ENCODE measurements at regions not wholly inside any gene's neighbourhood (a gene's known extent, or its start where the extent isn't known, plus 50 kb on each side); places are given as distances from the start of the nearest gene placed in this dataset.
"Not testable (repeated sequence)": the region's sequence is repeated elsewhere in the genome, so short reads cannot be mapped to it uniquely, and the experiment has no call there.

- no peak for DNase-seq (ENCODE audit: extremely low read depth in 1 of 2, low read depth in 1 of 2)
Measured at GRCh38 chr7:68707159-68707558, 891.1 kb upstream of the AUTS2 start.

- no peak for DNase-seq (ENCODE audit: extremely low read depth in 1 of 2, low read depth in 1 of 2)
Measured at GRCh38 chr7:68707958-68708357, 890.3 kb upstream of the AUTS2 start.

- DNase-seq (ENCODE audit: extremely low read depth in 1 of 2, low read depth in 1 of 2), result no peak
Measured at GRCh38 chr7:68712956-68713495, 885.2 kb upstream of the AUTS2 start.

GRCh38 chr7:68714135-68714534 lies 884.1 kb upstream of the AUTS2 start:
- not testable (repeated sequence) for DNase-seq (ENCODE audit: extremely low read depth in 1 of 2, low read depth in 1 of 2)

DNA sequence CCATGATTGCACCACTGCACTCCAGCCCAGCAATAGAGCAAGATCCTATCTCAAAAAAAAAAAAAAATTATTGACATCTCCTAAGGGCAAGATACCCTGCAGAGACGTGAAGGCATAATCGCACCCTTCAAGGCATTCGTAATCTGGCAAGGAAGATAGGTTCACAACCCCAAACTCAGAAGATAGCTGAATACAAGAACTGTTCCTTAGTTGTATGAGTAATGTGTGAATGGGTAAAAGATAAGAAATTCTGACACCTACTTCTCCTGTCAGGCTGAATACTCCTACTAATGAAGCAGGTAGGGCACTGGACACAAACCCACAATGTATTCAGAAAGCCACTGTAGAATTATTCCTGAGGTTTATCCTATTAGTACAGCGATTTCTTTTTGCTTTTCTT lies 882.4 kb upstream of the AUTS2 start:
- DNase-seq (ENCODE audit: extremely low read depth in 1 of 2, low read depth in 1 of 2), result no peak

DNA sequence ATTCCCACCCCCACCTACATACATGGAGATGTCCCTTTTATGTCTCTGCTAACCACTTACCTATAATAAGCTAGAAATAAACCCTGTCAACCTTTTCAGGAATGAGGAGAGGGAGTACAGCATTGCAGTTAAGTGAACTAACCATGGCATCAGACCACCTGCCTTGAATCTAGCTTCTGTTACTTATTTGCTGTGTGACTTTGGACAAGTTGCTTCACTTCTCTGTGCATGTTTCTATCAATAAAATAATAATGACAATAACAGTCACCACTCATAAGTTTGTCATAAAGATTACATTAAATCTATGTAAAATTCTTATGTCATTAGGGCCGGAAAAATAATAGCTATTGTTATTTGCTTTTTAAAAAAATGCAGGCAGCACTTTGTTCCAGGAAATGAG lies 881.1 kb upstream of the AUTS2 start:
- DNase-seq (ENCODE audit: extremely low read depth in 1 of 2, low read depth in 1 of 2), result no peak

DNA sequence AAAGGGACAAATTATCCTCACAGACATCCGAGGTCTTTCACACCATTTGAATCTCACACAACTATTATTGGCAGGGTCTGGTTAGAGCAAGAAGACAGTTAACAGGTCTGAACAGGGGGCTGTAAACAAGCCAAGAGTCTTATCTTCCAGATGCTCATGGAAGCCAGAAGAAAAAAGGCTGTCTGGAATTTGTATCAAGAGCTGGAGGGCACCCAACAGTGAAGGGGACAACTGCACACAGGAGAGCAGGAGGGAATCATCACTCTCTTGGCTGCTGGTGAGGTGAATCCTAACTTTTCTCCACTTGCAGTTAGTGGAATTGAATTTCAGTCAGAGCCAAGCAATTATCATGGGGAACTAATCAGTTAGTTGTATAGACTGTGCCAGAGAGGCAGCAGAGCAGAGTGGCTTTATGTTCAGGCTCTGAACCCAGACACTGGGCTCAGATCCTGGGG lies 880.2 kb upstream of the AUTS2 start:
- DNase-seq (ENCODE audit: extremely low read depth in 1 of 2, low read depth in 1 of 2), result no peak

GRCh38 chr7:68720697-68721096 lies 877.6 kb upstream of the AUTS2 start:
- DNase-seq (ENCODE audit: extremely low read depth in 1 of 2, low read depth in 1 of 2), result no peak

GRCh38 chr7:68722044-68722443 lies 876.2 kb upstream of the AUTS2 start:
- DNase-seq (ENCODE audit: extremely low read depth in 1 of 2, low read depth in 1 of 2), result no peak

DNA sequence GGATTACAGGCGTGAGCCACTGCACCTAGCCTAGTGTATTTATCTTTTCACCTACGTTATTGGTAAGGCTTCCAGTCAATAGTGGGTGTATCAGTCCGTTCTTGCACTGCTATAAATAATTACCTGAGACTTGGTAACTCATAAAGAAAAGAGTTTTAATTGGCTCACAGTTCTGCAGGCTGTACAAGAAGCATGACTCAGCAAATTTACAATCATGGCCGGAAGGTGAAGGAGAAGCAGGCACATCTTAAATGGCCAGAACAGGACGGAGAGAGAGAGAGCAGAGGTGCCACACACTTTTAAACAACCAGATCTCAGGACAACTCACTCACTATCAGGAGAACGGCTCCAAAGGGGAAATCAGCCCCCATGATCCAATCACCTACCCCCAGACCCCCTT lies 873.3 kb upstream of the AUTS2 start:
- DNase-seq (ENCODE audit: extremely low read depth in 1 of 2, low read depth in 1 of 2), result no peak

DNA sequence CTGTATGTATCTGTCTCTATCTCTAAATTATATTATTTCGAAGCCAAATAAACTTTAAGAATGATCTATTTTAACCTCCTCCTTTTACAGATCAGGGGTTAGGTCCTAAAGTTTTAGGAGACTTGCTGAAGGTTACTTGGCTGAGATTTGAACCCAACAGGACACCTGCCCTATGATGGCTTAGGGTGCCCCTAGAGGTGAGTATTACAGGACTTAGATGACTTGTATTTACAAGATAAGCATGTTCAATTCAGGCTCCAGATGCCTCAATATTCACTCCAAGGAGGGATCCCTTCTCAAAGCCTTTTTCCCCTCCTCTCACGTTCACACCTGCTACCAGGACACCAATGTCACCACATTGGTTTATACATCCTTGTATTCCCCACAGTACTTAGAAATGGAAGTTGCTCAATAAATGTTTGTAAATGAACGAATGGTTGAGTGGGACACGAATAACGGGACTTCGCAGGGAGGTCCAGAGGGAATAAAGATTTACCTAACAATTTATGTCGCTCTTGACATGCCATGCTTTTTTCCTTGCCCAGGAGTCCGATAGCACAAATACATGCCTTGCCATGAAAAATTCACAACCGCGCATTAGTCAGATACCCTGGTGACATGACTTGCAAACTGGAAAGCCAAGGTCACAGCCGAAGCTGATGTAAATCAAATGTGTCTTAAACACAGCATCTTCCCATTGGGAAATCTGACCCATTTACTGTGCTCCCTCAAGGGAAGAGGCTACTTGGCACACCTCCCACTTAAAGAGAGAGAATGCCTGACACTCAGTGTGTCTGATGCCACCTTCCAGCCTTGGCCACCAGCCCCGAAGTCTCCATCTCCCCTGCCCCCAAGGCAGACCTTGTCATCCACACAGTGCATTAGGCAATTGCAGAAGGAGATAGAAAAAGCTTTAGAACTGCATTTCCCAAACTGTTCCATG lies 872.2 kb upstream of the AUTS2 start:
- no peak for DNase-seq (ENCODE audit: extremely low read depth in 1 of 2, low read depth in 1 of 2)

DNA sequence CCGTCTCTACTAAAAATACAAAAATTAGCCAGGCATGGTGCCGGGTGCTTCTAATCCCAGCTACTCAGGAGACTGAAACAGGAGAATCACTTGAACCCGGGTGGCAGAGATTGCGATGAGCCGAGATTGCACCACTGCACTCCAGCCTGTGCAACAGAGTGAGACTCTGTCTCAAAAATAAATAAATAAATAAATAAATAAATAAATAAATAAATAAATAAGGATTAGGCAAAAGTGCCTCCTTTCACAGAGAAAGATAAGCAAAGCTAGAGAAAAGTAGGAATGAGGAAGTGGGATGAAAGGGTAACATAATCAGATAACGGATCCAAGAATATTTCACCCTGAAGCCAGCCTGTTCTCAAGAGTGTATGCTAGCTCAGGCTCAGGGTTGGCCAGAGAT lies 869.6 kb upstream of the AUTS2 start:
- DNase-seq (ENCODE audit: extremely low read depth in 1 of 2, low read depth in 1 of 2), result not testable (repeated sequence)

DNA sequence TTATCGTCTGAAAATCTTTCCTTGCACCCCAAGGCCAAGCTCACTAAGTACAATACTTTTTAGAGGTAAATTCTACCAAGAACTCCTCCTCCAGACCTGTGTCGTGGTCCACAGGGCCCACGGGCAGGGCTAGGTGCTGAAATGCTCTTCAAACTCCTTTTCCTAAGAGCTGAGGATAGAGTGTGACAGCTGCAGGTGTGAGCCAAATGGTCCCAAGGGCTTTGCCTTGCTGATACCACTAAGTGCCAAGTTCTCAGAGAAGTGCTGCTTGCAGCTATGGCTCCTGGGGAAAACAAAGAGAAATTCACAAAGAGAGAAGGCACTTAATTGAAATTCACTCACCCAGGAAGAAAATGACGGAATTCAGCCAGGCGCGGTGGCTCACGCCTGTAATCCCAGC lies 868.9 kb upstream of the AUTS2 start:
- no peak for DNase-seq (ENCODE audit: extremely low read depth in 1 of 2, low read depth in 1 of 2)

DNA sequence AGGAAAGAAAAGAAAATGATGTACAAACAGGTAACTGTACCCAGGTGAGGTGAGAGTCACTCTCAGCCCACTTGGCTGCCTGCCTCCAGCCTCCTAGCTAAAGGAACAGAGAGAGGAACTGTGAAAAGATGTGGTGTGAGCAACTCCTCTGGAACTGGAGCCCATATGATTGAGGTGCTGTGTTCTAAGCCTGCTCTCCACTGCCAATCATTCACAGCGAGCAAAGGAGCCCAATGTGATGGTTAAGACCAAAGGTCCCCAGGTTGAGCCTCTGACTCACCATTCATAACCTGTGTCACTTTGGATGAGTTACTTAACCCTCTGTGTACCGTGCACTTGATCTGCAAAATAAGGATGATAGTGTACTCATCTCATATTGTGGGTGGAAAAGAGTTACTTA lies 868.1 kb upstream of the AUTS2 start:
- no peak for DNase-seq (ENCODE audit: extremely low read depth in 1 of 2, low read depth in 1 of 2)

DNA sequence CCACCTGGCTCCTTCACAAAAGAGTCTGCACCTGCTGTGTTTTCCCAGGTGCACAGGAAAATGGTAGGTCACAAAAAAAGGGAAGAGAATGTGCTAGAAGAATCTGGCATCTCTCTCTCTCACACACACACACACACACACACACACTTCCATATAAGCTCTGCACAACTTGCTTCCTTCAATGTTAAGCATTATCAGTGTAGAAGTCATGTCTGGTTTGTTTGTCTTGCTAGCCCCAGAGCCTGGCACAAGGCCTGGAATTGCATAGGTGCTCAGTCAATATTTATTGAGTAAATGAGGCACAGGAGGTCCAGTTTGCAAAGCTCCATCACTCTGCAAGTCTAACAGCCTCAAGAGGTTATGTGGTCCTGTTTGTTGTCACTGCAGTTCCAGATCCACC lies 867.3 kb upstream of the AUTS2 start:
- no peak for DNase-seq (ENCODE audit: extremely low read depth in 1 of 2, low read depth in 1 of 2)

GRCh38 chr7:68733219-68734153 lies 864.8 kb upstream of the AUTS2 start:
- DNase-seq (ENCODE audit: extremely low read depth in 1 of 2, low read depth in 1 of 2), result no peak

GRCh38 chr7:68734431-68734830 lies 863.8 kb upstream of the AUTS2 start:
- DNase-seq (ENCODE audit: extremely low read depth in 1 of 2, low read depth in 1 of 2), result no peak

DNA sequence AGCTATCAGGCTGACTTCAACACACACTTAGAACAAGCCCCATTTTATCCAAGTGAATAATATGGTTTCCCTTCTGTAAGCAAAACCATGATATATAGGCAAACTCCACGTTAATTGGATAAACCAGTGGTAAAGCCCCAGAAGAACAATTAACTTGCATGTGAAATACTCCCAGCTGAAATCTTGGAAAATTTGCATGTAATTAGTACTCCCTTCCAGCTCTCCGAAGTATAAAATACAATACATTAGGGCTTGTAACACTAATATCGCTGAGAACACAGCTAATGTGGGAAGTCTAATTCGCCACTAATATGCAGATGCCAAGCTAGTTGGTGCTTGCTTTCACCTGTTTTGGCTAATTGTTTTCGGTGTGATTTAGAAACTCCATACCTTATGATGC lies 859.0 kb upstream of the AUTS2 start:
- DNase-seq (ENCODE audit: extremely low read depth in 1 of 2, low read depth in 1 of 2), result no peak

DNA sequence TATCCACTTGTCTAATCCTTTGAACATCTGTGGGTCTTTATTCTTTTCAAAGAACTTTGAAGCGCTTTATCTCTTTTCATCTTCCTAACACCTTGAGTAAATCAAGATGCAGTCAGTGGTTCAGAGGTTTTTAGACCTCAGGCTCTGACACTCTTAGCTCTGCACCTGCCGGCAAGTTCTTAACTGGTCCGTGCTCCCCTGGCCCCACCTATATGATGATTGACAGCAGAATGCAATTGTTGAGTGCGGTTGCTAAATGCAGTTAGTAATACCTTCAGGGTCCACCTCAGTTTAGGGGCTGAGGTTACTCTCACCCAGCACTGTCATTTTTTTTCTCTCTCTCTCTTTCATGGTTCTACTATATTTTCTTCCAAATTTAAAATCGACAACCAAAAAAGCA lies 854.2 kb upstream of the AUTS2 start:
- DNase-seq (ENCODE audit: extremely low read depth in 1 of 2, low read depth in 1 of 2), result no peak

DNA sequence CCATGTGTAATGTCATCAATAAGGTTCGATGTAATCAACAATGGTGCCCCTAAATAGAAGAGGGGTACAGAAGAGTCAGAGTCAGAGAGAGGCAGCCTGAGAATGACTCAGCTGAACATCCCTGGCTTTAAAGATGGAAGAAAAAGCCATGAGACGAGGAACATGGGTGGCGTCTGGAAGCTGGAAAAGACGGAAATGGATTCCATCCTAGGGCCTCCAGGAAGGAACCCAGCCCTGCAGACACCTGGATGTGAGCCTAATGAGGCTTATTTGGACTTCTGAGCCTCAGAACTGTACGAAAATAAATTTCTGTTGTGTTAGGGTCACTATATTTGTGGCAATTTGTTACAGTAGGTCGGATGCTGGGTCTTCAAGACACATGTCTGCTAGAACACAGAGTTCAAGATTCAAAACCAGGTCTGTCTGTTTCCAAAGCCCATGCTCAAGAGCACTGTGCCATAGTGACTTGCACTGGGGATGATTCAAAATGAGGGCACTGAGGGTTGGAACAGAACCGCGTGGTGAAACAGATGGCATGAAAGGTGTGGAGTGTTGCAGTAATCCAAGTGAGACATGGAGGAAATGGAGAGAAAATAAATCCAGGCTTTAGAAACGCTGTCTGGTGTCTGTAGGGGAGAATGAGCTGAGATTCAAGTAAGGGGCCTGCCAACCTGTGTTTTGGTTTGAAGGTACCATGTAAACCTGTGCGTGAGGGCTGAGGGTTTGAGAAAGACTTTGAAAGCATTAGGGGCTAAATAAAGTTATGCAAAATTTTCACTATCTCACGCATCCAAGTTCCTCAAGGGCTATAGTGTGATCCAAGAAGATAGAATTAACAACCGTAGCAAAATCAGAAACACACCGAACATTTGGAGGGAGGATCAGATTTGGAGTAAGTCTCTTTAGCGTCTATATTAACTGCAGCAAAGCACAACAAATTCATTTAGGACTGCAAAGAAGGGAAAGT lies 849.1 kb upstream of the AUTS2 start:
- no peak for DNase-seq (ENCODE audit: extremely low read depth in 1 of 2, low read depth in 1 of 2)
